PC-9 (cell line): ENCODE measurements at regions not wholly inside any gene's neighbourhood (a gene's known extent, or its start where the extent isn't known, plus 50 kb on each side); places are given as distances from the start of the nearest gene placed in this dataset.

Source experiments
- BruUV-seq: library from RNA; stranded (reverse); fragments of 400-500 nt; replicated peaks from 2 replicates; lab custom pipeline; 2021; lab: Mats Ljungman, UMichigan
- CTCF ChIA-PET: fragments of 300-600 bp; sonication (Branson Sonifier 250); formaldehyde crosslinking; loops from one replicate; lab custom pipeline; 2022; ENCODE audit warnings: antibody characterized with exemption; lab: Charles Lee
- POLR2A ChIA-PET: fragments of 300-600 bp; sonication (Branson Sonifier 250); formaldehyde crosslinking; loops from one replicate; lab custom pipeline; 2022; ENCODE audit warnings: antibody characterized with exemption; ENCODE audit not compliant: unreplicated experiment; lab: Charles Lee
- DNase-seq, 2 experiments: peaks; one replicate each; pipeline versions ENCODE4 v3.0.0 to v3.0.0-alpha.2; 2015 to 2022; ENCODE audit warnings: mixed read lengths in 1 of 2
- H2AFZ ChIP-seq: fragments of 200-600 bp; sonication (generic); 2 replicates; pipeline ENCODE4 v1.8.1; 2017; ENCODE audit warnings: antibody characterized with exemption
- H3F3A ChIP-seq: fragments of 200-600 bp; sonication (generic); 2 replicates; pipeline ENCODE4 v1.8.1; 2017; ENCODE audit warnings: antibody characterized with exemption, mild to moderate bottlenecking, low read depth; ENCODE audit not compliant: insufficient read depth
- H3K27ac ChIP-seq: fragments of 200-600 bp; sonication (generic); 2 replicates; pipeline ENCODE4 v1.6.1; 2016; ENCODE audit warnings: mixed run types
- H3K27me3 ChIP-seq: fragments of 200-600 bp; sonication (generic); 2 replicates; pipeline ENCODE4 v1.6.1; 2016; ENCODE audit warnings: low read depth, mixed run types; ENCODE audit not compliant: insufficient read depth
- H3K36me3 ChIP-seq: fragments of 200-600 bp; sonication (generic); 2 replicates; pipeline ENCODE4 v1.6.1; 2016; ENCODE audit warnings: low read depth, mixed run types
- H3K4me1 ChIP-seq: fragments of 200-600 bp; sonication (generic); replicated peaks from 2 replicates; pipeline ENCODE4 v1.6.1; 2016; ENCODE audit warnings: mixed run types; ENCODE audit not compliant: insufficient read depth
- H3K4me2 ChIP-seq: fragments of 200-600 bp; sonication (generic); 2 replicates; pipeline ENCODE4 v1.6.1; 2017; ENCODE audit warnings: mixed run types
- H3K4me3 ChIP-seq: fragments of 200-600 bp; sonication (generic); 2 replicates; pipeline ENCODE4 v1.6.1; 2016; ENCODE audit warnings: mixed run types
- H3K79me2 ChIP-seq: fragments of 200-600 bp; sonication (generic); 2 replicates; pipeline ENCODE4 v1.6.1; 2017; ENCODE audit warnings: low read depth, mixed run types
- H3K9me2 ChIP-seq: fragments of 200-600 bp; sonication (generic); 2 replicates; pipeline ENCODE4 v1.8.1; 2017; ENCODE audit warnings: mild to moderate bottlenecking; ENCODE audit not compliant: insufficient read depth
- H3K9me3 ChIP-seq: fragments of 200-600 bp; sonication (generic); 2 replicates; pipeline ENCODE4 v1.8.1; 2016; ENCODE audit warnings: low read depth; ENCODE audit not compliant: insufficient read depth
- H4K20me1 ChIP-seq: fragments of 200-600 bp; sonication (generic); 2 replicates; pipeline ENCODE4 v1.8.1; 2017; ENCODE audit not compliant: insufficient read depth
- CTCF ChIP-seq: fragments of 200-600 bp; sonication (generic); conservative IDR thresholded peaks from 2 replicates; pipeline ENCODE4 v1.6.1; 2017; ENCODE audit warnings: mixed run types, antibody characterized with exemption, mild to moderate bottlenecking, moderate library complexity
- EZH2 ChIP-seq: fragments of 200-600 bp; sonication (generic); IDR thresholded peaks from 2 replicates; pipeline ENCODE4 v1.8.0; 2017; ENCODE audit warnings: antibody characterized with exemption, low read depth
- intact Hi-C: fragments of 100-400 bp; cut with micrococcal nuclease; formaldehyde crosslinking; loops from one replicate; pipeline ENCODE4 v1.10.0; 2022; ENCODE audit not compliant: unreplicated experiment

- H3K9me3 ChIP-seq, result no peaks in the 10 kb centered on the region
- H3K79me2 ChIP-seq, result no peaks in the 10 kb centered on the region
- H3K4me2 ChIP-seq, result no peak overlapping the region
- H3K9me2 ChIP-seq, result no peaks in the 10 kb centered on the region; the same call in 1 of the 2 replicates
- intact Hi-C loops, result no loop called here
- H3F3A ChIP-seq, result no peaks in the 10 kb centered on the region
- no peaks in the 10 kb centered on the region for H4K20me1 ChIP-seq
- CTCF ChIA-PET, result no interaction called here
- no peak overlapping the region for H3K4me3 ChIP-seq
- no peak for DNase-seq
- POLR2A ChIA-PET, result no interaction called here
- H2AFZ ChIP-seq, result no peak overlapping the region
- H3K27me3 ChIP-seq, result no peaks in the 10 kb centered on the region
- no peak overlapping the region for H3K27ac ChIP-seq
- no peaks in the 10 kb centered on the region for H3K36me3 ChIP-seq
- BruUV-seq, result no TSS peak
- TF ChIP-seq CTCF (no peak), EZH2 (no peak)
- H3K4me1 ChIP-seq, result no peaks in the 10 kb centered on the region; the same call in 1 of the 2 replicates
Observed at GRCh38 chr14:52188381-52188780, 79.1 kb upstream of the PTGDR start.

- Histone ChIP-seq H3K36me3 (no peaks in the 10 kb centered on the region), H4K20me1 (no peaks in the 10 kb centered on the region), H3K27ac (no peak overlapping the region), H3K9me2 (no peaks in the 10 kb centered on the region; the same call in 1 of the 2 replicates), H3F3A (no peaks in the 10 kb centered on the region), H3K27me3 (no peaks in the 10 kb centered on the region), H3K4me3 (no peak overlapping the region), H3K9me3 (peaks cover 5% of the 10 kb centered on the region; the same call in 1 of the 2 replicates), H3K4me2 (no peak overlapping the region), H2AFZ (no peak overlapping the region), H3K79me2 (no peaks in the 10 kb centered on the region), H3K4me1 (no peaks in the 10 kb centered on the region; the same call in 1 of the 2 replicates)
- intact Hi-C loops, result no loop called here
- no peak for DNase-seq
- ChIA-PET CTCF (no interaction called here), POLR2A (no interaction called here)
- TF ChIP-seq EZH2 (no peak), CTCF (no peak)
- no TSS peak for BruUV-seq
Observed at GRCh38 chr14:52185178-52185577, 82.3 kb upstream of the PTGDR start.

GRCh38 chr14:52182853-52183252 lies 84.6 kb upstream of the PTGDR start:
- H2AFZ ChIP-seq, result no peak overlapping the region
- H3K36me3 ChIP-seq, result no peaks in the 10 kb centered on the region
- H3K4me2 ChIP-seq, result no peak overlapping the region
- no peaks in the 10 kb centered on the region for H3K27me3 ChIP-seq
- ChIA-PET CTCF (no interaction called here), POLR2A (no interaction called here)
- H3K27ac ChIP-seq, result no peak overlapping the region
- DNase-seq, result no peak
- no peaks in the 10 kb centered on the region for H3K79me2 ChIP-seq
- peaks cover 5% of the 10 kb centered on the region; the same call in 1 of the 2 replicates for H3K9me3 ChIP-seq
- intact Hi-C loops, result no loop called here
- TF ChIP-seq EZH2, result no peak
- no peak for TF ChIP-seq CTCF
- H3F3A ChIP-seq, result no peaks in the 10 kb centered on the region
- no peaks in the 10 kb centered on the region for H3K4me1 ChIP-seq
- H3K9me2 ChIP-seq, result no peaks in the 10 kb centered on the region
- no peak overlapping the region for H3K4me3 ChIP-seq
- no TSS peak for BruUV-seq
- H4K20me1 ChIP-seq, result no peaks in the 10 kb centered on the region
